H1 (cell line): ENCODE measurements at regions not wholly inside any gene's neighbourhood (a gene's known extent, or its start where the extent isn't known, plus 50 kb on each side); places are given as distances from the start of the nearest gene placed in this dataset.
"Not testable (repeated sequence)": the region's sequence is repeated elsewhere in the genome, so short reads cannot be mapped to it uniquely, and the experiment has no call there.

Experiments used
- CTCF ChIA-PET: fragments of 300-600 bp; sonication (Branson Sonifier 250); formaldehyde crosslinking; loops from one replicate; lab custom pipeline; 2021; ENCODE audit not compliant: partially characterized antibody; lab: Charles Lee
- POLR2A ChIA-PET: fragments of 300-600 bp; sonication (Branson Sonifier 250); formaldehyde crosslinking; loops from one replicate; lab custom pipeline; 2021; ENCODE audit warnings: inconsistent platforms; ENCODE audit not compliant: partially characterized antibody; lab: Charles Lee
- DNase-seq, 2 experiments: peaks; one replicate each; pipeline versions ENCODE4 v3.0.0 to v3.0.0-alpha.2; 2010 to 2022; ENCODE audit warnings: low spot score in 2 of 2, low read depth in 1 of 2, mixed read lengths in 1 of 2
- FAIRE-seq: peaks from 2 replicates; lab custom pipeline; 2011; peaks lifted over from hg19 to GRCh38; lab: Jason Lieb, UNC
- H2AFZ ChIP-seq: 2 replicates; pipeline ENCODE4 v1.8.1; 2012; ENCODE audit warnings: low read length, inconsistent platforms
- H2AK5ac ChIP-seq: 2 replicates; pipeline ENCODE4 v1.6.1; 2013; ENCODE audit warnings: low read depth, low read length
- H2BK120ac ChIP-seq: replicated peaks from 2 replicates; pipeline ENCODE3; 2013; ENCODE audit warnings: low read depth, low read length, inconsistent platforms
- H2BK12ac ChIP-seq: 2 replicates; pipeline ENCODE4 v1.6.1; 2013; ENCODE audit warnings: low read depth, low read length
- H2BK15ac ChIP-seq: 2 replicates; pipeline ENCODE4 v1.6.1; 2013; ENCODE audit warnings: low read length
- H2BK20ac ChIP-seq: 2 replicates; pipeline ENCODE4 v1.6.1; 2013; ENCODE audit warnings: low read length
- H2BK5ac ChIP-seq: 2 replicates; pipeline ENCODE4 v1.6.1; 2013; ENCODE audit warnings: low read depth, low read length
- H3K14ac ChIP-seq: 2 replicates; pipeline ENCODE4 v1.6.1; 2013; ENCODE audit warnings: inconsistent platforms; ENCODE audit not compliant: insufficient read length
- H3K18ac ChIP-seq: 2 replicates; pipeline ENCODE4 v1.6.1; 2013; ENCODE audit warnings: low read length; ENCODE audit errors: extremely low read depth
- H3K23ac ChIP-seq: 2 replicates; pipeline ENCODE4 v1.6.1; 2013; ENCODE audit warnings: inconsistent platforms; ENCODE audit not compliant: insufficient read length
- H3K23me2 ChIP-seq: 2 replicates; pipeline ENCODE4 v1.6.1; 2013; ENCODE audit warnings: low read depth, low read length
- H3K27ac ChIP-seq: 2 replicates; pipeline ENCODE4 v1.6.1; 2011; ENCODE audit warnings: low read depth, low read length, inconsistent platforms
- H3K27me3 ChIP-seq, 4 experiments: replicated peaks in 1 of 4; 1 replicate in 1 of 4; 2 replicates in 3 of 4; pipeline versions ENCODE4 v1.6.1 to v1.8.1; 2011 to 2013; ENCODE audit warnings: low read length in 3 of 4, mild to moderate bottlenecking in 3 of 4, inconsistent platforms in 2 of 4, mixed read lengths in 2 of 4, moderate library complexity in 1 of 4; ENCODE audit not compliant: control insufficient read depth in 3 of 4, insufficient read depth in 3 of 4; ENCODE audit errors: extremely low read depth in 1 of 4
- H3K36me3 ChIP-seq, 4 experiments: 2 replicates each; pipeline versions ENCODE4 v1.6.1 to v1.8.1; 2011 to 2013; ENCODE audit warnings: mild to moderate bottlenecking in 4 of 4, low read length in 3 of 4, moderate library complexity in 2 of 4, control low read depth in 1 of 4, inconsistent platforms in 1 of 4; ENCODE audit not compliant: insufficient read depth in 4 of 4, control insufficient read depth in 2 of 4
- H3K4ac ChIP-seq: replicated peaks from 2 replicates; pipeline ENCODE3; 2013; ENCODE audit warnings: low read length, low read depth, mixed read lengths, inconsistent platforms; ENCODE audit not compliant: insufficient read length
- H3K4me1 ChIP-seq, 4 experiments: replicated peaks in 1 of 4; 1 replicate in 1 of 4; 2 replicates in 3 of 4; pipeline versions ENCODE4 v1.6.1 to v1.8.1; 2011 to 2013; ENCODE audit warnings: low read length in 3 of 4, inconsistent platforms in 2 of 4, mixed read lengths in 1 of 4; ENCODE audit not compliant: insufficient read depth in 4 of 4, control insufficient read depth in 3 of 4
- H3K4me2 ChIP-seq, 2 experiments: 2 replicates each; pipeline versions ENCODE4 v1.6.1 to v1.8.1; 2011 to 2013; ENCODE audit warnings: low read depth in 2 of 2, low read length in 2 of 2, control low read depth in 1 of 2, inconsistent platforms in 1 of 2, mild to moderate bottlenecking in 1 of 2; ENCODE audit not compliant: insufficient read depth in 1 of 2
- H3K4me3 ChIP-seq, 4 experiments: fragments of 200-600, 300-600 bp in 1 of 4; sonication (generic), shearing (Covaris generic), sonication (Bioruptor Twin) in 1 of 4; 2 replicates each; pipeline versions ENCODE4 v1.5.1 to v1.8.1; 2011 to 2016; ENCODE audit warnings: low read length in 4 of 4, low read depth in 3 of 4, control low read depth in 2 of 4, inconsistent platforms in 2 of 4, mild to moderate bottlenecking in 2 of 4, mixed read lengths in 1 of 4, moderate library complexity in 1 of 4; ENCODE audit not compliant: insufficient read depth in 2 of 4; ENCODE audit errors: extremely low read depth in 1 of 4
- H3K56ac ChIP-seq: replicated peaks from 2 replicates; pipeline ENCODE3; 2013; ENCODE audit warnings: low read depth, mild to moderate bottlenecking, mixed read lengths, low read length, inconsistent platforms; ENCODE audit not compliant: insufficient read length
- H3K79me1 ChIP-seq: 2 replicates; pipeline ENCODE4 v1.6.1; 2013; ENCODE audit warnings: low read depth, low read length, control low read depth
- H3K79me2 ChIP-seq, 2 experiments: 2 replicates each; pipeline versions ENCODE4 v1.6.1 to v1.8.1; 2012 to 2013; ENCODE audit warnings: low read length in 2 of 2, mild to moderate bottlenecking in 2 of 2, inconsistent platforms in 1 of 2; ENCODE audit not compliant: insufficient read depth in 2 of 2, control insufficient read depth in 1 of 2
- H3K9ac ChIP-seq, 4 experiments: replicated peaks in 1 of 4; 1 replicate in 1 of 4; 2 replicates in 3 of 4; pipeline versions ENCODE4 v1.6.1 to v1.8.1; 2011 to 2013; ENCODE audit warnings: low read depth in 3 of 4, low read length in 3 of 4, control low read depth in 2 of 4, mild to moderate bottlenecking in 2 of 4, moderate library complexity in 2 of 4, inconsistent platforms in 1 of 4; ENCODE audit errors: extremely low read depth in 1 of 4
- H3K9me3 ChIP-seq, 2 experiments: 2 replicates each; pipeline versions ENCODE4 v1.6.1 to v1.8.1; 2012 to 2013; ENCODE audit warnings: mild to moderate bottlenecking in 2 of 2, moderate library complexity in 2 of 2, control low read depth in 1 of 2, inconsistent platforms in 1 of 2, low read depth in 1 of 2, low read length in 1 of 2, mixed read lengths in 1 of 2; ENCODE audit not compliant: insufficient read depth in 2 of 2
- H4K20me1 ChIP-seq, 2 experiments: replicated peaks in 1 of 2; 2 replicates each; pipeline versions ENCODE3 to v1.8.1; 2011 to 2013; ENCODE audit warnings: inconsistent platforms in 2 of 2, low read length in 2 of 2, mild to moderate bottlenecking in 1 of 2; ENCODE audit not compliant: insufficient read depth in 2 of 2, control insufficient read depth in 1 of 2
- H4K5ac ChIP-seq: 2 replicates; pipeline ENCODE4 v1.6.1; 2013; ENCODE audit warnings: low read length, low read depth, mixed read lengths, inconsistent platforms; ENCODE audit not compliant: insufficient read length
- H4K8ac ChIP-seq: 2 replicates; pipeline ENCODE4 v1.8.0; 2013; ENCODE audit warnings: mild to moderate bottlenecking, moderate library complexity, low read length, inconsistent platforms; ENCODE audit not compliant: insufficient read depth; ENCODE audit errors: extremely low read depth
- H4K91ac ChIP-seq: replicated peaks from 2 replicates; pipeline ENCODE3; 2013; ENCODE audit warnings: low read length, mixed read lengths, inconsistent platforms; ENCODE audit not compliant: insufficient read length
- WGBS, 2 experiments: shearing (Covaris generic) in 1 of 2; methylation state at CpG; one replicate each; pipeline versions ENCODE4 v1.1.6 to v1.1.7; 2013 to 2015; ENCODE audit warnings: low lambda C conversion rate in 2 of 2, mixed read lengths in 2 of 2, inconsistent platforms in 1 of 2, low coverage in 1 of 2, missing lambda C conversion rate in 1 of 2; ENCODE audit not compliant: insufficient replicate concordance in 2 of 2, insufficient coverage in 1 of 2, insufficient read length in 1 of 2; ENCODE audit errors: extremely low coverage in 1 of 2, missing lambda C conversion rate in 1 of 2; 5-methylcytosine and 5-hydroxymethylcytosine counted together

GRCh38 chr4:79674906-79675305, 266.9 kb upstream of the GK2 start:
- H3K23me2 ChIP-seq, H3K27me3 ChIP-seq, H4K5ac ChIP-seq, H3K36me3 ChIP-seq, H2AK5ac ChIP-seq, DNase-seq, H3K18ac ChIP-seq, FAIRE-seq, H2AFZ ChIP-seq, H3K4me1 ChIP-seq, H2BK12ac ChIP-seq, H3K79me1 ChIP-seq, H3K56ac ChIP-seq, H4K8ac ChIP-seq, H3K4ac ChIP-seq, H3K27ac ChIP-seq, H3K9ac ChIP-seq, H2BK5ac ChIP-seq, H2BK20ac ChIP-seq, CTCF ChIA-PET, H3K14ac ChIP-seq, H3K23ac ChIP-seq, H3K4me3 ChIP-seq, H3K79me2 ChIP-seq, H2BK15ac ChIP-seq, H4K91ac ChIP-seq, H2BK120ac ChIP-seq, H4K20me1 ChIP-seq, H3K4me2 ChIP-seq, H3K9me3 ChIP-seq: not testable (repeated sequence)
- POLR2A ChIA-PET = interaction anchor here (0.6 kb wide), 1 partner anchor 969 kb away, joined by 3 read pairs; no protein-coding TSS in a partner anchor
- WGBS, 2 experiments = 89% methylated on average over 4 of the region's 4 CpGs; no CpG with 5 or more reads in 1 of the 2 experiments
